GM19468 (cell line): ENCODE measurements at regions not wholly inside any gene's neighbourhood (a gene's known extent, or its start where the extent isn't known, plus 50 kb on each side); places are given as distances from the start of the nearest gene placed in this dataset.
"Not testable (repeated sequence)": the region's sequence is repeated elsewhere in the genome, so short reads cannot be mapped to it uniquely, and the experiment has no call there.

Source experiments
- ATAC-seq: cut with Tn5 transposase; IDR thresholded peaks from one replicate; pipeline ENCODE4 v1.9.1; 2021; ENCODE audit warnings: mild to moderate bottlenecking, moderate library complexity, moderate number of reproducible peaks; ENCODE audit not compliant: unreplicated experiment; ENCODE audit errors: extremely low read depth

- ATAC-seq, result peak; percentile 18
Measured at GRCh38 chr9:31302620-31303418, 1081.6 kb upstream of the ACO1 start.

GRCh38 chr9:31304576-31304975, 1079.9 kb upstream of the ACO1 start:
- no peak for ATAC-seq

GRCh38 chr9:31314241-31314640, 1070.2 kb upstream of the ACO1 start:
- no peak for ATAC-seq

- ATAC-seq, result no peak
Measured at GRCh38 chr9:31320494-31320893, 1063.9 kb upstream of the ACO1 start.

GRCh38 chr9:31321256-31321655, 1063.2 kb upstream of the ACO1 start:
- no peak for ATAC-seq

- ATAC-seq, result no peak
Measured at GRCh38 chr9:31321686-31322085, 1062.8 kb upstream of the ACO1 start.

- no peak for ATAC-seq
Measured at GRCh38 chr9:31323726-31324444, 1060.6 kb upstream of the ACO1 start.

- no peak for ATAC-seq
Measured at GRCh38 chr9:31325778-31326177, 1058.7 kb upstream of the ACO1 start.

- ATAC-seq, result not testable (repeated sequence)
Measured at GRCh38 chr9:31326883-31327282, 1057.6 kb upstream of the ACO1 start.

- ATAC-seq, result no peak
Measured at GRCh38 chr9:31334837-31335528, 1049.5 kb upstream of the ACO1 start.

- no peak for ATAC-seq
Measured at GRCh38 chr9:31335529-31336234, 1048.8 kb upstream of the ACO1 start.

- ATAC-seq, result no peak
Measured at GRCh38 chr9:31336386-31336785, 1048.1 kb upstream of the ACO1 start.

- ATAC-seq, result no peak
Measured at GRCh38 chr9:31336841-31337240, 1047.6 kb upstream of the ACO1 start.

- ATAC-seq, result peak; percentile 96
Measured at GRCh38 chr9:31347082-31347617, 1037.3 kb upstream of the ACO1 start.

GRCh38 chr9:31355159-31355882, 1029.1 kb upstream of the ACO1 start:
- ATAC-seq, result no peak

GRCh38 chr9:31355965-31356364, 1028.5 kb upstream of the ACO1 start:
- ATAC-seq, result no peak

GRCh38 chr9:31359071-31359470, 1025.4 kb upstream of the ACO1 start:
- ATAC-seq, result no peak

GRCh38 chr9:31364171-31364570, 1020.3 kb upstream of the ACO1 start:
- no peak for ATAC-seq

GRCh38 chr9:31372799-31373587, 1011.5 kb upstream of the ACO1 start:
- ATAC-seq, result no peak
